Epithelial cell of proximal tubule (primary cell): ENCODE measurements at regions not wholly inside any gene's neighbourhood (a gene's known extent, or its start where the extent isn't known, plus 50 kb on each side); places are given as distances from the start of the nearest gene placed in this dataset.

Experiments used
- DNase-seq: peaks from one replicate; pipeline ENCODE4 v3.0.0-alpha.2; 2011; ENCODE audit warnings: low read depth
- H3K4me3 ChIP-seq: 2 replicates; pipeline ENCODE4 v1.5.1; 2011; ENCODE audit warnings: low read depth, mild to moderate bottlenecking, low read length
- CTCF ChIP-seq: conservative IDR thresholded peaks from 2 replicates; pipeline ENCODE4 v1.5.1; 2012; ENCODE audit warnings: low read depth, mild to moderate bottlenecking, low read length

GRCh38 chr1:72837781-72838180 is 555.4 kb upstream of the NEGR1 start:
- no peak for TF ChIP-seq CTCF
- DNase-seq: no peak
- no peak overlapping the region for H3K4me3 ChIP-seq

DNA sequence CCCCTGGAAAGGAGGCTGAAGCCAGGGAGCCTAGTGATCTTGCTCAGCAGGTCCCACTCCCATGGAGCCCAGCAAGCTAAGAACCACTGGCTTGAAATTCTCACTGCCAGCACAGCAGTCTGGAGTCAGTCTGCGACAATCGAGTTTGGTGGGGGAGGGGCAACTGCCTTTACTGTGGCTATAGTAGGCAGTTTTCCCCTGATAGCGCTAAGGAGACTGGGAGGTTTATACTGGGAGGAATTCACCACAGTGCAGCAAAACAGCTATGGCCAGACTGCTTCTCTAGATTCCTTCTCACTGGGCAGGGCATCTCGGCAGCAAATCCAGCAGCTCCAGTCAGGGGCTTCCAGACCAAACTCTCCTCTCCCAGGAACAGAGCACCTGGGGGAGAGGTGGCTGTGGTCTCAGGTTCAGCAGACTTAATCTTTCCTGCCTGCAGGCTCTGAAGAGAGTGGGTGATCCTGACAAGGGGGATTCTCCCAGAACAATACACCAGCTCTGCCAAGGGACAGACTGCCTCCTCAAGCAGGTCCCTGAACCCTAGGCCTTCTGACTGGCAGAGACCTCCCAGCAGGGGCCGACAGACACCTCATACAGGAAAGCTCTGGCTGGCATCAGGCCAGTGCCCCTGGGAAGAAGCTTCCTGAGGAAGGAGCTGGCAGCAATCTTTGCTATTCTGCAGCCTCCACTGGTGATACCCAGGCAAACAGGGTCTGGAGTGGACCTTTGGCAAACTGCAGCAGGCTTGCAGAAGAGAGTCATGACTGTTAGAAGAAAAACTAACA is 548.5 kb upstream of the NEGR1 start:
- no peak overlapping the region for H3K4me3 ChIP-seq
- TF ChIP-seq CTCF: no peak
- DNase-seq: no peak

DNA sequence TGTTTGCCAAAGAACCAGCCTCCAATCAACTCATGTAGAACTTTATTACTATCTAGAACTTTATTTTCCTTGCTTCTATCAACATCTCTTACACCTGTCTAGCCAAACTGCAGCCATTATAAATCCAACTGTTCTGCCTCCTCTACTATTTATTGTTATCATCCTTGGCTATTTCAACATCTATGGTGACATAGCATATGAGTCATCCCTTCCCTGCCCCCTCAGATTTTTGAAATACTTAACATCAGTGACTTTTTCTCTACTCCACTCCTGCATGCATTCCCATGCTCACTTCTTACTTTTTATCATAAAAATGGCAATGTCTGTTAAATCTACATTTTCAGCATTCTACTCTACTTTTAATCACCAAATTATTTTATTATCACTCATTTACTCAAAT is 544.9 kb upstream of the NEGR1 start:
- H3K4me3 ChIP-seq: no peak overlapping the region
- no peak for TF ChIP-seq CTCF
- DNase-seq: peak; percentile 20

DNA sequence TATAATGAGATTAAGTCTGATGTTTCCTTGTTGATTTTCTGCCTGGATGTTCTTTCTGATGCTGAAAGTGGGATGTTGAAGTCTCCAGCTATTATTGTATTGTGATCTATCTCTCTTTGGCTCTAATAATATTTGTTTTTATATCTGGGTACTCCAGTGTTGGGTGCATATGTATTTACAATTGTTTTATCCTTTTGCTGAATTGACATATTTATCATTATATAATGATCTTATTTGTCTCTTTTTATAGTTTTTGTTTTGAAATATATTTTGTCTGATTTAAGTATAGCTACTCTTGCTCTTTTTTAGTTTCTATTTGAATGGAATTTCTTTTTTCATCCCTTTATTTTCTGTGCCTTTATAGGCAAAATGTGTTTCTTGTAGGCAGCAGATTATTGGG is 522.2 kb upstream of the NEGR1 start:
- TF ChIP-seq CTCF: no peak
- DNase-seq: no peak
- no peak overlapping the region for H3K4me3 ChIP-seq

DNA sequence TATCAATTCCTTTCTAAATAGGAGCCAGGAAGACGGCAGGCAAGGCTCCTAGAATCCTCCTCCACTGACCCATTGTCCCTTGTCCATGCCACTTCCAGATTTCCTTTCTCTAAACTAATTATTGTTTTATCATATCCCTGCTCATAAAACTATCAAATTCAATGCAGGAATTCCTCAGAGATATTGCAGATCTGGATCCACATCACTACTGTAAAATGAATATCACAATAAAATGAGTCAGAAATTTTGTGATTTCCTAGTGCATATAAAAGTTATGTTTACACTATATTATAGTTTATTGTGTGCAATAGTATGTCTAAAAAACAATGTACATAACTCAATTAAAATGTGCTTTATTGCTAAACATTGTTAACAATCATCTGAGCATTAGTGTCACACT is 498.7 kb upstream of the NEGR1 start:
- no peak overlapping the region for H3K4me3 ChIP-seq
- no peak for DNase-seq
- TF ChIP-seq CTCF: no peak

DNA sequence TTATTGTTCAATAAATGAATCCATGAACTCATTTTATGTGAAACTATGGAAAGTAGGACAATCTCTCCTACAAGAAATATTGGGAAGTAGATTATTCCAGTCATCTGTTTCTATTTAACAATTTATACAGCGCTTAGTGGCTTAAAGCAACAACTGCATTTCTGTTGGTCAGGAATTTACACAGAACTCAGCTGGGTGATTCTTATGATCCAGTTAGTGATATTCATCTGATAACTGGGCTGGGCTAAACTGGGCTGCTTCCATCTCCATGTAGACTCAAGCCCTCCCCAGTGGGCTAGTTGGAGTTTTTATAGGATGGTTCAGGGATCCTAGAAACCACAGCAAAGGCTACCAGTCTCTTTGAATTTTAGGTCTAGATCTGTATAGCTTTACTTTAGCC is 497.9 kb upstream of the NEGR1 start:
- no peak overlapping the region for H3K4me3 ChIP-seq
- TF ChIP-seq CTCF: no peak
- DNase-seq: no peak

DNA sequence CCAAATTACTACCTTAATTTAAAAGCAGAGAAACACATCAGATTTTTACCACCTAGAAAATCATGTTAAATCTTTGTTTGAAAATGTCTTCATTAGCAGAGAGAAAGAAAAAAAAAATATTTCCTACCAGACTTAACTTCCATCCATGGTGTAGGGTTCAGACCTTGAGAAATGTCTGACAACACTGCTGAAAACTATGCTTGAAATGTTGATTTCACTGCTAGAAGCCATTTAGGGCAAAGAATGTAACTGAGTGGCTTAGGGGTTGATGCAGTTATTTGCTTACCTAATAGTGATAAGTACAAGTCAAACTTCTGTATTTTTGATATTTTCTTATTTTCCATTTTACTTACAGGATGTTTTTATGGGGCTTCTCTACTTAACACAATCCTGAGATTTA is 495.6 kb upstream of the NEGR1 start:
- no peak for TF ChIP-seq CTCF
- no peak for DNase-seq
- no peak overlapping the region for H3K4me3 ChIP-seq
